ENCODE measurements at regions not wholly inside any gene's neighbourhood (a gene's known extent, or its start where the extent isn't known, plus 50 kb on each side); places are given as distances from the start of the nearest gene placed in this dataset.
A peak's percentile ranks its signal among the peaks of the same experiment; 100 is the strongest.

DNA sequence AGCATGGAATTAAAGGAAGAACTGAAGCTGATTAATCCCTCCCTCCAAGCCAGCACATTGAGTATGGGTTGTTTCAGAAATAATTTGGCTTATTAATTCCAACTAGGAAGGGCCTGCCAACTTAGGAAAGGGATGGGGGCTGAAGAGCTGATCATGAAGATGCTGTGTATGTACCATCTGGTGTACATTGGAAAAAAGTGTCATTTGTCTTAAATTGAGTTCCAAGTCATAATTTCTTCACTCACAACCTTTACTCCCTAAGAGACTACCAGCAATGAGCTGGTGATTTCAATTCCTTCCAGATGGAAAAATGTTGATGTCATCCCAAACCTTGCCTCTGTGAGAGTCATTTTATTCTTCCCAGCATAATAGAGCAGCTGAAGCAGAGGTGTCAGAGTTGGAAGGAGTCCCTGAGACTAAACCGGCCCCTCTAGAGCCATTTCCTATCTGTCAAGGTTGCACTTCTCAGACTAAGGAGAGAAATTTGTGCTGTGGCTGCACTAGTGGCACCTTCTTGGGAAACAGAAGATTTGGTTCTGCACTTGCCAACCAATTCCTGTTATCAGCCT, 79.4 kb downstream of the GTPBP8 start:
- H3K4me3 ChIP-seq (ENCODE audit: extremely low read depth, insufficient read depth, low read length, poor library complexity, severe bottlenecking) = no peak overlapping the region
- H3K9me3 ChIP-seq (ENCODE audit: control insufficient read depth, low read length) = no peaks in the 10 kb centered on the region
- no peaks in the 10 kb centered on the region for H3K36me3 ChIP-seq (ENCODE audit: control insufficient read depth, insufficient read depth, low read length)
- H3K27ac ChIP-seq (ENCODE audit: low read depth, low read length, severe bottlenecking) = no peak overlapping the region
- H3K4me1 ChIP-seq (ENCODE audit: control insufficient read depth, insufficient read depth, low read length, poor library complexity, severe bottlenecking) = no peaks in the 10 kb centered on the region
- WGBS, 2 experiments (ENCODE audit: insufficient coverage in 2 of 2) = 100% methylated on average over 1 of the region's 1 CpG; no CpG with 5 or more reads in 1 of the 2 experiments

DNA sequence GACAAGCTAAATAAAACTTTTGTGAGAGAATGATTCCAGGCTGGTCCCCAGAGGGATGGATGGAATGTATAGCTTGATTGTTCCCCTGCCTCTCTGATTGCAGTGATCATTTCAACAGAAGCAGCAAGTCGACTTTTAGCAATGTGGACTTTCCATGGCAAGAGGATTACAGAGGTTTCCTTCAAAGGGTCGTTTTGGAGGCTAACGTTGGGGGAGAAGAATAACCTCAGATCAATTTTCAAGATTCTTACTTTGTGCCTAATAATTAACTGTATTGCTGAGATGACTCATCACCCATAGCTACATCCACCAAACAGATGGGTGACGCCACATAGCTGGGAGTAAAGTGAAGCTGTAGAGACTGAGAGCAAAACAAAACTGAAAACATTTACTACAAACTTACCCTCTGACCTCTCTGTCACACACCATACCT, 79.9 kb downstream of the GTPBP8 start:
- Histone ChIP-seq H3K4me1 (ENCODE audit: control insufficient read depth, insufficient read depth, low read length, poor library complexity, severe bottlenecking) (no peaks in the 10 kb centered on the region), H3K4me3 (ENCODE audit: extremely low read depth, insufficient read depth, low read length, poor library complexity, severe bottlenecking) (no peak overlapping the region), H3K27ac (ENCODE audit: low read depth, low read length, severe bottlenecking) (no peak overlapping the region), H3K9me3 (ENCODE audit: control insufficient read depth, low read length) (no peaks in the 10 kb centered on the region), H3K36me3 (ENCODE audit: control insufficient read depth, insufficient read depth, low read length) (no peaks in the 10 kb centered on the region)
- 75 to 82% methylated on average over 1 of the region's 4 CpGs for WGBS, 2 experiments (ENCODE audit: insufficient coverage in 2 of 2)

DNA sequence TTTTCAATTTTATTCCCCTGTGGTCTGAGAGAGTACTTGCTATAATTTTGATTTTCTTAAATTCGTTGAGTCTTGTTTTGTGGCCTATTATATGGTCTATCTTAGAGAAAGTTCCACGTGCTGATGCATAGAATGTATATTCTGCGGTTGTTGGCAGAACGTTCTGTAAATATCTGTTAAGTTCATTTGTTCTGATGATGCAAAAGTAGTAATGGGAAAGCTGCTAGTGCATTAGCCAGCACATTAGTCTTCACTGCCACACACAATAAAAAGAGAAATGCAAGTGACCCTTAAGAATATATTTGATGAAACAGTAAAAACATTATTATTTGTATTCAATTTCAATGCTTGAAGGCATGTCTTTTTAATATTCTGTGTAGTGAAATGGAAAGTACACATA, 84.8 kb downstream of the GTPBP8 start:
- no peak overlapping the region for H3K4me3 ChIP-seq (ENCODE audit: extremely low read depth, insufficient read depth, low read length, poor library complexity, severe bottlenecking)
- no peaks in the 10 kb centered on the region for H3K9me3 ChIP-seq (ENCODE audit: control insufficient read depth, low read length)
- WGBS, 2 experiments (ENCODE audit: insufficient coverage in 2 of 2) = 43 to 61% methylated on average over 2 to 3 of the region's 4 CpGs
- H3K27ac ChIP-seq (ENCODE audit: low read depth, low read length, severe bottlenecking) = no peak overlapping the region
- peaks cover 7% of the 10 kb centered on the region for H3K4me1 ChIP-seq (ENCODE audit: control insufficient read depth, insufficient read depth, low read length, poor library complexity, severe bottlenecking)
- H3K36me3 ChIP-seq (ENCODE audit: control insufficient read depth, insufficient read depth, low read length) = no peaks in the 10 kb centered on the region

DNA sequence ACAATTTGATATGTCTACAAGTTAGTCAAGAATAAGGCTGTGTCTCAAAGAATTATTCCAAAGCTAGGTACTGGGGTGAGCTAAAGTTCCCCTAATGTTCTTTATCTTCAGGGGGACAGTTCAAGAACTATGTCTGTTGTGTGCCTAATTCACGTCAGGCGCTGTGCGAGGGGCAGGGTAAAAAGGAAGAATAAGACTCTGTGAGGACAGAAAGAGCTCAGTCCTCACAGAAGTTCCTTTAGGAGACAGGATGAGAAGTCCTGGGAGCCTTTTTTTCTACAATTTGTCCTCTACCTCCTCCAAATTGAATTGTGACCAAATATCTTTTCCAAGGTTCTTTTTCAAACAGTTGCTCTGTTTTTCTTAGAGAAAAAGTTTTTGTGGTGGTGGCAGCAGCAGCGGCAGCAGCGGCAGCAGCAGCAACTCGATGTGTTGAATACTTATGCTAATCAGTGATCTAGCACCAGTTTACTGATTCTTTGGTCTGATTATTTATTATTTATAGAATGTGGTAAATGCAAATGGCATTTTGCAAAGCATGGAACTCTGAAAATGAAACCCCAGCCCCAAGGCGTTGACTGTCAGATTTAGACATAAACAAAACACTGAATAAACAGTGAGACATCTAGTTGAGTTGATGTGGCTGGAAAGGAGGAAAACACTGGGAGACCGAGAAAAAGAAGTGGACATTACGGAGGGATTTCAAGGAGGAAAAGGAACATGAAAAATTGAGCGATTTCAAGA, 88.6 kb downstream of the GTPBP8 start:
- H3K27ac ChIP-seq (ENCODE audit: low read depth, low read length, severe bottlenecking) = no peak overlapping the region
- H3K4me3 ChIP-seq (ENCODE audit: extremely low read depth, insufficient read depth, low read length, poor library complexity, severe bottlenecking) = no peak overlapping the region
- no peaks in the 10 kb centered on the region for H3K9me3 ChIP-seq (ENCODE audit: control insufficient read depth, low read length)
- H3K36me3 ChIP-seq (ENCODE audit: control insufficient read depth, insufficient read depth, low read length) = no peaks in the 10 kb centered on the region
- 53 to 54% methylated on average over 2 to 6 of the region's 10 CpGs for whole genome bisulfite sequencing, 2 experiments (ENCODE audit: insufficient coverage in 2 of 2)
- H3K4me1 ChIP-seq (ENCODE audit: control insufficient read depth, insufficient read depth, low read length, poor library complexity, severe bottlenecking) = peaks cover 7% of the 10 kb centered on the region

DNA sequence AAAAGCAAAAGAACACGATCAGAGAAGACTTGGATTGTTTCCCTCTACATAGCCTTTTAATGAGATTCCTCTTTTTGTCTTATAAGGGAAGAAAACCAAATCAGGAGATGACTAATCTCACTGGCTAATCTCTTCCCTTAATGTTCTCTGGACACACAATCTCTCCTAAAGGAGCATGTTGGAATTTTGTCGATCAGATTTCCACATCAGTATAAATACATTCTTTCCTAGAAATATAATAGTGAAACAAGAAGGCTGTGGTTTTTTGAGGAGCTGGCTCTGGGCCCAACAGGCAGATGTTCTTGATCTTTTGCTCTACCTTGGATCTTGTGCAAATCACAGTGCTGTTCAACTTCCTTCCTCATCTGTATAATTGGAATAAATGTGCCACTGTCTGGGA, 94.0 kb downstream of the GTPBP8 start:
- Histone ChIP-seq H3K27ac (ENCODE audit: low read depth, low read length, severe bottlenecking) (no peak overlapping the region), H3K4me3 (ENCODE audit: extremely low read depth, insufficient read depth, low read length, poor library complexity, severe bottlenecking) (no peak overlapping the region), H3K9me3 (ENCODE audit: control insufficient read depth, low read length) (no peaks in the 10 kb centered on the region), H3K4me1 (ENCODE audit: control insufficient read depth, insufficient read depth, low read length, poor library complexity, severe bottlenecking) (peaks cover 3% of the 10 kb centered on the region), H3K36me3 (ENCODE audit: control insufficient read depth, insufficient read depth, low read length) (no peaks in the 10 kb centered on the region)
- 80% methylated on average over 1 of the region's 2 CpGs; no CpG with 5 or more reads in 1 of the 2 experiments for WGBS, 2 experiments (ENCODE audit: insufficient coverage in 2 of 2)

DNA sequence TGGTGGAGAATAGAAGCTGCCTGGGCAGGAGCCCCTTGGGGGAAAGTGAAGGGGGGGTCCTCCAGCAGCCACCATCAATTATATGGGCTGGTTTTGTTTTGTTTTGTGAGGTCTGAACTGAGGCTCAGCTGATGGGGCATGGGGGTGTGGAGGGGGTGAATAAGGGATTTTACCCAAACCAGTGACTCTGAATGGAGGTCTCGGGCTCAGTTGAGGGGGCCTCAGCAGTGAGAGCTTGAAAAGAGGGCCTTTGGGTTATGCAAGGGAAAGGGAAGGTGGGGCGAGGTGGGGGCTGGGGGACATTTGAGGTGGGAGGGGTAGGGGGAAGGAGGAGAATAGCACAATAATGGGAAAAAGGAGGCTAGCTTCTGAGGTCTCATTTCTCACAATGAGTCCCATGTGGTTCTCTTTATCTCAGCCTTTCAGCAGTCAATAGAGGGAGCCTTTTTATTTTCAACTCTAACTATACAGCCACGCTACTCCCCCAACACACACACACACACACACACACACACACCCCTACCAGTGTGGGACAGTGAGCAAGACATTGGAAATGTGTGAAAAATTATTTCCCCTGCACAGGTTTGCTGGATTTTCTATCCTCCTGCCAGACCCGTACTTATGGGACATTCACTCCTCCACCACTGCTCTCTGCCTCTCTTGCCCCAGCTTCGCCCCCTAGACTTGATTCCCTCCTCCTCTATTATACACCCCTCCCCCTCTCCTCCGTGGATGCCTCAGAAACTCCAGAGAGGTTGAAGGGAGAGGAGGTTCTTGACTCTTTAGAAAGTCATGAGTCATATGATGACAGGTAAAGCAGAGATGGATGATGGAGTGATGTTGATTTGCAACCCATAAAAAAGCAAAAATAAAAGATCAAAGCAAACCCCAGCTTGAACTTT, 96.0 kb downstream of the GTPBP8 start:
- H3K36me3 ChIP-seq (ENCODE audit: control insufficient read depth, insufficient read depth, low read length) = no peaks in the 10 kb centered on the region
- H3K4me1 ChIP-seq (ENCODE audit: control insufficient read depth, insufficient read depth, low read length, poor library complexity, severe bottlenecking) = no peaks in the 10 kb centered on the region
- H3K4me3 ChIP-seq (ENCODE audit: extremely low read depth, insufficient read depth, low read length, poor library complexity, severe bottlenecking) = no peak overlapping the region
- WGBS, 2 experiments (ENCODE audit: insufficient coverage in 2 of 2) = 51 to 72% methylated on average over 3 to 4 of the region's 6 CpGs
- peak overlapping the region; percentile 32 for H3K27ac ChIP-seq (ENCODE audit: low read depth, low read length, severe bottlenecking)
- H3K9me3 ChIP-seq (ENCODE audit: control insufficient read depth, low read length) = no peaks in the 10 kb centered on the region

DNA sequence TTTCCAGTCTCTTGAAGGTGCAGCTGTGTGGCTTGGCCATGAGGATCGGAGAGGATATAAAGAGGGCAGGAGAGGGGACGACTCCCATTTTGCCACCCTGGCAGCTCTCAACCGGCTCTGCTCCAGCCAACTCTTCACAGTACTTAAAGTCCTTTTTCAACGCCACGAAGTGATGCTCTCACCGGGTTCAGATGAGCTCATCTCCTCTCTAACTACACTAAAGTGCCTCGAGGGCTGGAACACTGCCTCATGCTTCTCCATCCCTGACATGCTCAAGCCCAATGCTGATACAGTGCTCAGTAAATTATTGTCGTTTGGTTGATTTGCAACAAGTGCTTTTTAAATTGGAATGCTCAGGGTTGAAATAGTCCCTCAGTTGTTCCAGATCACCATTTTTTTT, 97.8 kb downstream of the GTPBP8 start:
- H3K27ac ChIP-seq (ENCODE audit: low read depth, low read length, severe bottlenecking) = no peak overlapping the region
- H3K9me3 ChIP-seq (ENCODE audit: control insufficient read depth, low read length) = no peaks in the 10 kb centered on the region
- no peaks in the 10 kb centered on the region for H3K4me1 ChIP-seq (ENCODE audit: control insufficient read depth, insufficient read depth, low read length, poor library complexity, severe bottlenecking)
- WGBS, 2 experiments (ENCODE audit: insufficient coverage in 2 of 2) = 87 to 89% methylated on average over 4 to 7 of the region's 8 CpGs
- no peaks in the 10 kb centered on the region for H3K36me3 ChIP-seq (ENCODE audit: control insufficient read depth, insufficient read depth, low read length)
- no peak overlapping the region for H3K4me3 ChIP-seq (ENCODE audit: extremely low read depth, insufficient read depth, low read length, poor library complexity, severe bottlenecking)

DNA sequence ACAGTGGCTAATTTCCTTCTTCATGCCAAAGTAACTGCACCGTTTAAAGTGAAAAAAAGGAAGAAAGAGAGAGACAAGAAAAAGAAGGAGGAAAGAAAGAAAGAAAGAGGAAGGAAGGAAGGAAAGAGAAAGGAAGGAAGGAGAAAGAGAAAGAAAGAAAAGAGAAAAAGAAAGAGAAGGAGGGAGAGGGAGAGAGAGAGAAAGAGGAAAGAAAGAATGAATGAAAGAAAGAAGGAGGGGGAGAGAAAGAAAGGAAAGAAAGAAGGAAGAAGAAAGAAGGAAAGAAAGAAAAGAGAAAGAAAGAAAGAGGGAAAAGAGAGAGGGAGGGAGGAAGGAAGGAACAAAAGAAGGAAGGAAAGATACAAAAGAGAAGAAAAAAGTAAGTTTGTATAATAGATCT, 100.6 kb downstream of the GTPBP8 start:
- WGBS, 2 experiments (ENCODE audit: insufficient coverage in 2 of 2) = no CpG with 5 or more reads among the region's 1 CpG
- Histone ChIP-seq H3K9me3 (ENCODE audit: control insufficient read depth, low read length) (no peaks in the 10 kb centered on the region), H3K4me1 (ENCODE audit: control insufficient read depth, insufficient read depth, low read length, poor library complexity, severe bottlenecking) (no peaks in the 10 kb centered on the region), H3K4me3 (ENCODE audit: extremely low read depth, insufficient read depth, low read length, poor library complexity, severe bottlenecking) (no peak overlapping the region), H3K36me3 (ENCODE audit: control insufficient read depth, insufficient read depth, low read length) (no peaks in the 10 kb centered on the region), H3K27ac (ENCODE audit: low read depth, low read length, severe bottlenecking) (no peak overlapping the region)

DNA sequence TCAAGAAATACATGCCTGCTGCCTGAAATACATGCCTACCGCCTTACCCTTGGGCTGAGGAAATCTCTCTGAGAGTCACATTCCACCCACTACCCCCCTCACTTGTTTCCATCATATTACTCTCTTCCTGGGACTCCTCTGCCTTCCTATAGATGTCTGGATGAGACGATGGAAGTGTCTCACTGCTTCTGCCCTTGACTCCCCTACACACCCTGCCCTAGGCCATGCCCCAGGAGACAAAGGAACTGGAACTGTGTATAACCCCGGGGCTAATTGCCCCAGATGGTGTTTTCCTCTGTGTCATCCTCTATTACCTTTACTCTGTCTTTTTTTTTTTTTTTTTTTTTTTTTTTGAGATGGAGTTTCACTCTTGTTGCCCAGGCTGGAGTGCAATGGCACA, 102.0 kb downstream of the GTPBP8 start:
- 50 to 100% methylated on average over 1 of the region's 3 CpGs for WGBS, 2 experiments (ENCODE audit: insufficient coverage in 2 of 2)
- no peaks in the 10 kb centered on the region for H3K4me1 ChIP-seq (ENCODE audit: control insufficient read depth, insufficient read depth, low read length, poor library complexity, severe bottlenecking)

DNA sequence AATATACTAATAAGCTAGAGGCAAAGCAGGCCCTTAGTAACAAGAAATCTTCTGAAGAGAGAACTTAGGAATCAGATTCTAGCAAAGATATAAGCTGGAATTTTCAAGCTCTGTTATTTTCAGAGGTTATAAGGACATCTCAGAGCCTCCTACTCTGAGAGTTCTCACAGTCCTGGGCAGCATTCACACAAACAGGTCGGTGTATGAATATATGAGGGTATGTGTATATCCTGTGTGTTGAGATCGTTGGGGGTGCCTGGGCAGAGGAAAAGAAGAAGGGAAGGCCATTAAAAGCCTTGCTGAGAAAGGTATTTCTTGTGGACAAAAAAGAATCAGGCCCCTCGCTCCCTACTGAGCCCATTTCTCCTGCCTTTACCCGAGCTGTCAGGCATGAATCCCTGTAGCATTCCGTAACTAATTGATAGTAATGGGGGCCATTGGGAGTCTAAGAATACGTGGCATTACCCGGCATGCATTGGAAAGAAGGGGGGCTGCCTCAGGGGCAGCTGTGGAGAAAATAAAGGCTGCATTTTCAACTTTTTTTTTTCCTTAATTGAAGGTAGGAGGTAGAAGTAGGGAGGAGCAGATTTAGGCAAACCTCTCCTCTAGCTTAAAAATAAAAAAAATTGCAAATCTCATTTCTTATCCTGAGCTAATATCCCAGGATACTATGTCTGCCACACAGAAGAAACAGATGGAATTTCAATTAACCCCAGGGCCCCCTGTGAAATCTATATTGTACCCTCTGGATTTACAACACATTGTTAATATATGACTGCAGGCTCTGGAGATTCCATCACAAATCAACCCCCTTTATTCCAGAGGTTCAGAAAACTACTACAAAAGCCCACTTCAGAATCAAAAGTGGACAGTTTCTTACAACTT, 103.8 kb downstream of the GTPBP8 start:
- 34 to 41% methylated on average over 6 to 7 of the region's 7 CpGs for WGBS, 2 experiments (ENCODE audit: insufficient coverage in 2 of 2)
- H3K4me1 ChIP-seq (ENCODE audit: control insufficient read depth, insufficient read depth, low read length, poor library complexity, severe bottlenecking) = no peaks in the 10 kb centered on the region
- peak overlapping the region; percentile 47 for H3K27ac ChIP-seq (ENCODE audit: low read depth, low read length, severe bottlenecking)
- H3K36me3 ChIP-seq (ENCODE audit: control insufficient read depth, insufficient read depth, low read length) = no peaks in the 10 kb centered on the region
- no peak overlapping the region for H3K4me3 ChIP-seq (ENCODE audit: extremely low read depth, insufficient read depth, low read length, poor library complexity, severe bottlenecking)
- H3K9me3 ChIP-seq (ENCODE audit: control insufficient read depth, low read length) = peaks cover 2% of the 10 kb centered on the region

More for the DNA sequence above, 102.0 kb downstream of the GTPBP8 start:
- Histone ChIP-seq H3K4me3 (ENCODE audit: extremely low read depth, insufficient read depth, low read length, poor library complexity, severe bottlenecking) (no peak overlapping the region), H3K27ac (ENCODE audit: low read depth, low read length, severe bottlenecking) (no peak overlapping the region), H3K9me3 (ENCODE audit: control insufficient read depth, low read length) (no peaks in the 10 kb centered on the region), H3K36me3 (ENCODE audit: control insufficient read depth, insufficient read depth, low read length) (no peaks in the 10 kb centered on the region)
